GM12873 (cell line): ENCODE measurements at regions not wholly inside any gene's neighbourhood (a gene's known extent, or its start where the extent isn't known, plus 50 kb on each side); places are given as distances from the start of the nearest gene placed in this dataset.
A peak's percentile ranks its signal among the peaks of the same experiment; 100 is the strongest.

Experiments used
- CTCF ChIP-seq: IDR thresholded peaks from 2 replicates; pipeline ENCODE4 v1.5.1; 2012; ENCODE audit warnings: low read depth, mild to moderate bottlenecking, moderate library complexity, low read length, control low read depth; ENCODE audit not compliant: insufficient read depth; ENCODE audit errors: missing control alignments

- no peak for TF ChIP-seq CTCF
Observed at GRCh38 chr15:58235961-58236360, 97.8 kb downstream of the AQP9 start.

GRCh38 chr15:58240191-58240932 is 102.2 kb downstream of the AQP9 start:
- no peak for TF ChIP-seq CTCF

- peak; percentile 9 for TF ChIP-seq CTCF
Observed at GRCh38 chr15:58241872-58242271, 103.7 kb downstream of the AQP9 start.

DNA sequence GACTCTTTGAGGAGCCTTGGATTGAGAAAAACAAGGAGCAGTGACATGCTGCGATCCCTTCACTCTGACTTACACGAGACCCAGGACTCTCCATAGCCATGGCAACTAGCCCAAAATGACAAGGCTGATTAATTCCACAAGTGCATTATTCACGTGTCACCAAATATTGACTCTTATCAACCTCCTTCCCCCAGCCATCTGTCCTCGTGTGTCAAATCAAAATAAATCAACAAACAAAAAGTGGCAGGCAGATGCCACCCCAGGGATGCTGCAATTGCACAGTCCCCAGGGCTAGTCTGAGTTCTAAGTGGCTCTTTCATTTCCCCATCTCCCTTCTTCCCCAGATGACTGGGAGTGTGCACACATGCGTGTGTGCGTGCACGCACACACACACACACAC is 104.9 kb downstream of the AQP9 start:
- TF ChIP-seq CTCF = no peak

GRCh38 chr15:58244536-58244935 is 106.4 kb downstream of the AQP9 start:
- no peak for TF ChIP-seq CTCF

GRCh38 chr15:58246041-58246440 is 107.9 kb downstream of the AQP9 start:
- no peak for TF ChIP-seq CTCF

GRCh38 chr15:58247855-58248842 is 110.0 kb downstream of the AQP9 start:
- TF ChIP-seq CTCF = no peak
